Fibroblast of villous mesenchyme (primary cell): ENCODE measurements at regions not wholly inside any gene's neighbourhood (a gene's known extent, or its start where the extent isn't known, plus 50 kb on each side); places are given as distances from the start of the nearest gene placed in this dataset.

Experiments used
- DNase-seq: peaks from one replicate; pipeline ENCODE4 v3.0.0-alpha.2; 2010; ENCODE audit warnings: low read depth
- H3K4me3 ChIP-seq: 2 replicates; pipeline ENCODE4 v1.5.1; 2011; ENCODE audit warnings: low read depth, mild to moderate bottlenecking, low read length
- CTCF ChIP-seq: IDR thresholded peaks from 2 replicates; pipeline ENCODE4 v1.5.1; 2012; ENCODE audit warnings: low read depth, mild to moderate bottlenecking, low read length; ENCODE audit not compliant: insufficient read depth

GRCh38 chr6:153595903-153596302 lies 443.1 kb upstream of the OPRM1 start:
- H3K4me3 ChIP-seq = no peak overlapping the region
- no peak for DNase-seq
- no peak for TF ChIP-seq CTCF

- DNase-seq = no peak
- TF ChIP-seq CTCF = no peak
- H3K4me3 ChIP-seq = no peak overlapping the region
Observed at GRCh38 chr6:153594871-153595270, 444.2 kb upstream of the OPRM1 start.

- no peak for DNase-seq
- no peak for TF ChIP-seq CTCF
- H3K4me3 ChIP-seq = no peak overlapping the region
Observed at GRCh38 chr6:153591159-153591558, 447.9 kb upstream of the OPRM1 start.

- no peak for DNase-seq
- no peak for TF ChIP-seq CTCF
- no peak overlapping the region for H3K4me3 ChIP-seq
Observed at GRCh38 chr6:153590411-153590810, 448.6 kb upstream of the OPRM1 start.

GRCh38 chr6:153588330-153588729 lies 450.7 kb upstream of the OPRM1 start:
- no peak overlapping the region for H3K4me3 ChIP-seq
- no peak for TF ChIP-seq CTCF
- no peak for DNase-seq

- no peak for TF ChIP-seq CTCF
- DNase-seq = no peak
- no peak overlapping the region for H3K4me3 ChIP-seq
Observed at GRCh38 chr6:153583685-153584084, 452.6 kb upstream of the RGS17 start.

- no peak overlapping the region for H3K4me3 ChIP-seq
- TF ChIP-seq CTCF = no peak
- no peak for DNase-seq
Observed at GRCh38 chr6:153580776-153581175, 449.7 kb upstream of the RGS17 start.
